CD4-positive, alpha-beta T cell (primary cell): ENCODE measurements at regions not wholly inside any gene's neighbourhood (a gene's known extent, or its start where the extent isn't known, plus 50 kb on each side); places are given as distances from the start of the nearest gene placed in this dataset.

Experiments
- ATAC-seq: fragments of 200-7000 bp; cut with Tn5 transposase; one replicate; pipeline ENCODE4 v1.10.0; 2022; ENCODE audit warnings: mild to moderate bottlenecking; ENCODE audit not compliant: poor library complexity
- CTCF ChIA-PET: fragments of 350-600 bp; sonication (Branson Sonifier 250); formaldehyde crosslinking; loops from one replicate; lab custom pipeline; 2021; ENCODE audit warnings: antibody characterized with exemption, inconsistent platforms; lab: Charles Lee
- POLR2A ChIA-PET: fragments of 350-600 bp; sonication (Branson Sonifier 250); formaldehyde crosslinking; loops from one replicate; lab custom pipeline; 2021; ENCODE audit warnings: antibody characterized with exemption, inconsistent platforms; lab: Charles Lee
- DNase-seq, 14 experiments: peaks; one replicate each; pipeline ENCODE4 v3.0.0-alpha.2; 2013 to 2020; ENCODE audit warnings: mixed read lengths in 2 of 14
- H3K27ac ChIP-seq, 2 donors: one replicate each; pipeline versions ENCODE4 v1.5.1 to v1.7.0; 2013; ENCODE audit warnings: low read length in 2 of 2, low read depth in 1 of 2, mild to moderate bottlenecking in 1 of 2
- H3K27me3 ChIP-seq, 2 experiments: 1 replicate in 1 of 2; 2 replicates in 1 of 2; pipeline versions ENCODE4 v1.6.1 to v1.7.0; 2013; ENCODE audit warnings: low read length in 2 of 2, control low read depth in 1 of 2, mild to moderate bottlenecking in 1 of 2, moderate library complexity in 1 of 2; ENCODE audit not compliant: insufficient read depth in 2 of 2, control insufficient read depth in 1 of 2
- H3K36me3 ChIP-seq: one replicate; pipeline ENCODE4 v1.6.1; 2013; ENCODE audit warnings: low read length, control low read depth; ENCODE audit not compliant: insufficient read depth
- H3K4me1 ChIP-seq: one replicate; pipeline ENCODE4 v1.6.1; 2013; ENCODE audit warnings: low read length, control low read depth; ENCODE audit not compliant: insufficient read depth
- H3K4me3 ChIP-seq: one replicate; pipeline ENCODE4 v1.5.1; 2013; ENCODE audit warnings: mild to moderate bottlenecking, low read length, moderate library complexity
- H3K9me3 ChIP-seq, 2 experiments: 1 replicate in 1 of 2; 2 replicates in 1 of 2; pipeline versions ENCODE4 v1.6.1 to v1.7.0; 2013; ENCODE audit warnings: low read length in 2 of 2, mild to moderate bottlenecking in 2 of 2, control low read depth in 1 of 2, moderate library complexity in 1 of 2; ENCODE audit not compliant: control insufficient read depth in 1 of 2, insufficient read depth in 1 of 2
- H3K27ac Mint-ChIP-seq: one replicate; pipeline ENCODE4 v1.8.0; 2020; ENCODE audit warnings: mixed read lengths
- H3K27me3 Mint-ChIP-seq: one replicate; pipeline ENCODE4 v1.8.0; 2021; ENCODE audit warnings: mixed read lengths
- H3K36me3 Mint-ChIP-seq: one replicate; pipeline ENCODE4 v1.8.0; 2021; ENCODE audit warnings: low read depth, mixed read lengths
- H3K4me1 Mint-ChIP-seq: one replicate; pipeline ENCODE4 v1.8.0; 2021; ENCODE audit warnings: low read depth, mixed read lengths
- H3K4me3 Mint-ChIP-seq: one replicate; pipeline ENCODE4 v1.8.0; 2020; ENCODE audit warnings: mild to moderate bottlenecking, mixed read lengths
- H3K9me3 Mint-ChIP-seq: one replicate; pipeline ENCODE4 v1.8.0; 2020; ENCODE audit warnings: mixed read lengths
- intact Hi-C, 2 experiments: fragments of 100-400 bp; cut with DNase I in 1 of 2; cut with micrococcal nuclease in 1 of 2; formaldehyde crosslinking; loops; one replicate each; pipeline versions ENCODE4 v1.15.1 to v1.9.0; 2023 to 2025; cut with DNase I, micrococcal nuclease
- TF ChIP-seq, protein P1 (sequence below): fragments of 200-600 bp; IDR thresholded peaks from one replicate; pipeline ENCODE4 v1.8.0; 2022; ENCODE audit warnings: antibody characterized with exemption, mild to moderate bottlenecking

DNA sequence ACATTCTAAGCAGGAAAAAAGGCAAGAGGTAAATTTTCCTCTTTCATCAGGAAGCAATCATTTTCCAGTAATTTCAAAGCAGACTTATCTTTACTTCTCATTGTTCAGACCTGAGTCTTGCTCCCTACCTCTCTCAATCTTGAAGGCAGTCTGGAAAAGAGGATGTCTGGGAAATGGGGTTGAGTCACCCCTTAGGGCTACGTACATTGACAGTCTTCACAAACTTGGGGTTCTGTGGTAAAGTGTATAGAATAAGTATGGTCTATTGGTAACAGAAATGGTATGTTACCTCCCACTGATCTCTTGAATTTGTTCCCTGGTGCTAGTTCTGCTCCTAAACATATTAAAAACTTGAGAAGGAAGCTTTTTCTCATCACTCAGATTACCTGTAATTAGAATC, 361.3 kb downstream of the SS18 start:
- Mint-ChIP-seq H3K4me3 (no peak overlapping the region), H3K36me3 (no peaks in the 10 kb centered on the region), H3K27me3 (peaks cover 27% of the 10 kb centered on the region), H3K9me3 (peaks cover 4% of the 10 kb centered on the region), H3K4me1 (no peaks in the 10 kb centered on the region), H3K27ac (no peak overlapping the region)
- Histone ChIP-seq H3K9me3 (no peaks in the 10 kb centered on the region), H3K4me3 (no peak overlapping the region), H3K4me1 (no peaks in the 10 kb centered on the region), H3K36me3 (no peaks in the 10 kb centered on the region), H3K27me3 (peaks cover 0 to 2% of the 10 kb centered on the region in 2 experiments), H3K27ac (no peak overlapping the region)
- ATAC-seq (no peak), DNase-seq (no peak)
- POLR2A ChIA-PET, result no interaction called here
- CTCF ChIA-PET, result no interaction called here
- TF ChIP-seq, protein P1, sequence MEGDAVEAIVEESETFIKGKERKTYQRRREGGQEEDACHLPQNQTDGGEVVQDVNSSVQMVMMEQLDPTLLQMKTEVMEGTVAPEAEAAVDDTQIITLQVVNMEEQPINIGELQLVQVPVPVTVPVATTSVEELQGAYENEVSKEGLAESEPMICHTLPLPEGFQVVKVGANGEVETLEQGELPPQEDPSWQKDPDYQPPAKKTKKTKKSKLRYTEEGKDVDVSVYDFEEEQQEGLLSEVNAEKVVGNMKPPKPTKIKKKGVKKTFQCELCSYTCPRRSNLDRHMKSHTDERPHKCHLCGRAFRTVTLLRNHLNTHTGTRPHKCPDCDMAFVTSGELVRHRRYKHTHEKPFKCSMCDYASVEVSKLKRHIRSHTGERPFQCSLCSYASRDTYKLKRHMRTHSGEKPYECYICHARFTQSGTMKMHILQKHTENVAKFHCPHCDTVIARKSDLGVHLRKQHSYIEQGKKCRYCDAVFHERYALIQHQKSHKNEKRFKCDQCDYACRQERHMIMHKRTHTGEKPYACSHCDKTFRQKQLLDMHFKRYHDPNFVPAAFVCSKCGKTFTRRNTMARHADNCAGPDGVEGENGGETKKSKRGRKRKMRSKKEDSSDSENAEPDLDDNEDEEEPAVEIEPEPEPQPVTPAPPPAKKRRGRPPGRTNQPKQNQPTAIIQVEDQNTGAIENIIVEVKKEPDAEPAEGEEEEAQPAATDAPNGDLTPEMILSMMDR, result no peak
- intact Hi-C loops, result no loop called here

DNA sequence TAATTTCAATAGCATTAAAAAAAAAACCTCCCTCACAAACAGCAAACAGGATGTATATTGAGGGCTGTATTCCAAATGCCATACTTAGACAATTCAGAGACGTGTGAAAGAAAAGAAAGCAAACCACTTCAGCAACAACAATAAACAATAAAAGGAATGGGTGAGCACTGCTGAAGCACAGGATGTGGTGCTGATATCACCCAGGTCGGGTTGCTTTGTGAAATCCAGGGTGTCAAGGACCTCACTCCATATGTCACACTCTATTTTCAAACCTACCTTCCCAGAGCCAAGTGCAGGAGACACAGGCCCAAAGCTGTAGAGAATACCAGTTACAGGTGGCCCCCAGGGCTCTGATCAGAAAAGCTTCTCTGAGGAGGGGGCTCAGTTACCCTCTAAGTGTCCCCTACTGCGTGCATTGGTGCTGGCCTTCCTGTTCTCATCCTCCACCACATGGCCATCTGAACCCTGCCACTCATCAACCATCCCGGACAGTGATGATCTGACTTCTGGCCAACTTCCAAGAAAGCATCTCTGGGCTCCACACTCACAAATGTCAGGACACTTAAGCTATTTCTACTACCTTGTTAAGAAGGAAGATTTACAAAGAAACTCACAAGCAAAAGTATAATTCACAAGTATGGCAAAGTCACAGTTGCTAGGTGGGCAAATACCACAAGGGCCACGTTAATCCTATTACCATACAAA, 363.0 kb downstream of the SS18 start:
- Mint-ChIP-seq H3K36me3 (no peaks in the 10 kb centered on the region), H3K27ac (no peak overlapping the region), H3K27me3 (peaks cover 34% of the 10 kb centered on the region), H3K4me3 (no peak overlapping the region), H3K9me3 (peaks cover 6% of the 10 kb centered on the region), H3K4me1 (no peaks in the 10 kb centered on the region)
- Histone ChIP-seq H3K27ac (no peak overlapping the region), H3K9me3 (no peaks in the 10 kb centered on the region), H3K4me1 (no peaks in the 10 kb centered on the region), H3K4me3 (no peak overlapping the region), H3K27me3 (peaks cover 0 to 2% of the 10 kb centered on the region in 2 experiments), H3K36me3 (no peaks in the 10 kb centered on the region)
- ATAC-seq (no peak), DNase-seq (peak in 1 of 14 experiments; percentile 13)
- TF ChIP-seq, protein P1, result no peak
- ChIA-PET POLR2A (no interaction called here), CTCF (no interaction called here)
- intact Hi-C loops, result no loop called here

DNA sequence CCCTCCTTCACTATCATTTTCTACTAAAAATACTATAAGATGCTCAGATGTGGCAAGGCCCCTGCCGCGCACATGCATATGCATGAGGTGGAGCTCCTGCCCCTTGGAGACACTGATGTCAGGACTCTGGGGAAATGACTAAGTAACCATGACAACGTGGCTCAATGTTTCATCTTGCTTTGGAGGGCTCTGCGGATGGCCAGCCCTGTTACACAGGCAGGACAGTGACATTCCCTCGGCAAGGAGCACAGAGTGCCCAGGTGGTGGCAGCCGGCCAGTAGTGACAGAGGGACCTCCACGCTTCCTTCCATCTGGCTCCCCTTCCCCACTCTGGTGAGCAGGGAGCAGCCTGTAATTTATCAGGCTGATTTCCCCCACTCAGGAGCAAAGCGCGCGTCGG, 364.1 kb downstream of the SS18 start:
- peaks cover 0 to 2% of the 10 kb centered on the region in 2 experiments for H3K27me3 ChIP-seq
- intact Hi-C loops, result no loop called here
- H3K36me3 Mint-ChIP-seq, result no peaks in the 10 kb centered on the region
- H3K9me3 Mint-ChIP-seq, result peaks cover 6% of the 10 kb centered on the region
- TF ChIP-seq, protein P1, result no peak
- no peak overlapping the region for H3K27ac Mint-ChIP-seq
- H3K4me3 ChIP-seq, result no peak overlapping the region
- no peaks in the 10 kb centered on the region for H3K36me3 ChIP-seq
- DNase-seq (peak in 1 of 14 experiments; percentile 10), ATAC-seq (no peak)
- no peak overlapping the region for H3K4me3 Mint-ChIP-seq
- ChIA-PET CTCF (no interaction called here), POLR2A (no interaction called here)
- H3K9me3 ChIP-seq, result no peaks in the 10 kb centered on the region
- no peaks in the 10 kb centered on the region for H3K4me1 Mint-ChIP-seq
- no peak overlapping the region for H3K27ac ChIP-seq
- H3K4me1 ChIP-seq, result no peaks in the 10 kb centered on the region
- peaks cover 33% of the 10 kb centered on the region for H3K27me3 Mint-ChIP-seq
